ENCODE measurements at regions not wholly inside any gene's neighbourhood (a gene's known extent, or its start where the extent isn't known, plus 50 kb on each side); places are given as distances from the start of the nearest gene placed in this dataset.
"Not testable (repeated sequence)": the region's sequence is repeated elsewhere in the genome, so short reads cannot be mapped to it uniquely, and the experiment has no call there.

DNA sequence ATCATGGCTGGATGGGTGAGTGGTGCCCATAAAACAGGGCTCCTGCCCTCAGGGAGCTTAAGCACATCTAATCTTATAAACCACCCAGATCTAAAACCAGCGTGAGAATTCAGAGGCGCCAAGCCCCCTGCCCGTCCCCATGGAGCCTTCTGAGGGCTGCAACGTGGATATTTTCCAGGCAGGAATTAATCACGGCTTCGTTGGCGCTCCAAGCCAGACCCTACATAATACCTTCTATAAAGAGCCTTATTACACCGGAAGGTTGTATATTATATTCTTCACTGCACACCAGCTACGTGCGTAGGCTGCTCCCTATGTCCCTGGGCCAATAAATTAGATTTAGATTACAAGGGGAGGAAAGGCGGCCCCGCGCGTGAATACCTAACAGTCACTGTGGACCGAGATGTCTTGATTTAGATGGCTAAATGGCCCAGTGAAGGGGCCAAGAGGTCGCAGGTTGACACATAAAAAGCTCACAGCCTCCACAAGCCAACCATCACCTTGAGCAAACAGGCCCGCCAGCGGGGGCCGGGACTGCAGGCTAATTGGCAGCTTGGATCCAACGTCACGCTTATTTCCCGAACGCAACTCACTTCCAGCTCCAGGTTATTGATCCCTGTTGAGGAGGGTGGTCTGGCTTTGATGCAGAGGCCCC is 64.7 kb upstream of the APCDD1L start:
- DNase-seq (ENCODE audit: low read depth, low spot score), result no peak

DNA sequence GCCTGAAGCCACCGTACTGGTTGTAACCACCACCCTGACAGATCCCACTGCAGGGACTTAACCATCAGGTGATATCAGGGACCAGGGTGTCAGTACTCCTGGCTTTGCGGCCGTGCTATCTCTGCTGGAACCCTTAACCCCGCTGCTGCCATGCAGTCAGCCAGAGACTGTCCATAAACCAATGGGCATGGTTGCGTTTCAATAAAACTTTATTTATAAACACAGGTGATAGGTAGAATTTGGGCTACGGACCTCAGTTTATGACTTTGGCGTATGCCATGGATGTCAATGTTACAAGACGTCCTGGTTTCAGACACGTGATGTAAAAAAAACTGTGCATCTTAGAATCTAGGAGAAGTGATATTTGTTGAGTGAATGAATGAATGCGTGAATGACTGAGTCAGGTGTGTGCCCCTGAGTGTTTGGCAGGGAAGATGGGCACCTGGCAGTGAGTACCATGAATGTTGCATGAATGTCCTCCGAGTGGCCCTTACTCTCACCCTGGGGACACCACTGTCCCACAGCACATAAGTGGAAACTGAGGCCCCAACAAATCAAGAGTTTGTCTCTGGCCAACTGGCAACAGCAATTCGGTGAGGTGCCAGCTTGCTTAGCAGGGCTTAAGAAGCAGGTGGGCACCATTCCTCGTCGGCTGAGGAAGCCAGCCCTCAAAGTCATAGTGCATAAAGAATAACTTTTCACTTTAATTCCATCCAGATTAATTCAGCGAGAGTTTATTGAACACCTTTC is 64.0 kb upstream of the APCDD1L start:
- no peak for DNase-seq (ENCODE audit: low read depth, low spot score)

DNA sequence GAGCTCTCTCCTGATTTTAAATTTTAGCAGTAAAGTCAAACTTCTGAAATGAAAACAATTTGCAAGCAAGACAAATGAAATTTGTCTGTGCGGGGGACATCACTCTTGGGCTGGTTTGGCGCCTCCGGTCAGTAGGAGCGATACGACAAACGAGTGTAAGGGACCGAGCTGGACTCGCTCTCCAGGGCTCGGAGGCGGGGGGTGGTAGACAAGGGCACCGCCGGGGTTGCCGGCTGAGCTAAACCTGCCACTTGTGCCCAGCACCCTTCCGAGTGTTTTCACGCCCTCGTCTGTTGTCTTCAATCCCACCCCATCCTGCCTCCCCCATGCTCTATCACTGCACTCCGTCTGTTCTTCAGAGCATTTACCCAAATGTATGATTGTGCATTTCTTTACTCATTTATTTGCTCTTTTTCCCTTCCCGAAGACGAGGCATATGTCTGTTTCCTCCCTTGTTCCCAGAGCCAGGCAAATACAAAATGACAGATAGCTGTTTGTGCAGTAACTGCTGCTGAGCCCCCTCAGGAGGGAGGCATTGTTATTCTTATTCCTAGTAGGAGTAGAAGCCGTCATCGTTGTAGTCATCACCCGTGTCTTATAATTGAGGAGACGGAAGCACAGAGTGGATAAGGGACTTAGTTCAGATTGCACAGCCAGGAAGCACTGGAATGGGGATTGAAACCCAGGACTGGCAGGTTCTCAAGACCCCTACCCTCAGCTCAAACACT is 62.8 kb upstream of the APCDD1L start:
- no peak for DNase-seq (ENCODE audit: low read depth, low spot score)

DNA sequence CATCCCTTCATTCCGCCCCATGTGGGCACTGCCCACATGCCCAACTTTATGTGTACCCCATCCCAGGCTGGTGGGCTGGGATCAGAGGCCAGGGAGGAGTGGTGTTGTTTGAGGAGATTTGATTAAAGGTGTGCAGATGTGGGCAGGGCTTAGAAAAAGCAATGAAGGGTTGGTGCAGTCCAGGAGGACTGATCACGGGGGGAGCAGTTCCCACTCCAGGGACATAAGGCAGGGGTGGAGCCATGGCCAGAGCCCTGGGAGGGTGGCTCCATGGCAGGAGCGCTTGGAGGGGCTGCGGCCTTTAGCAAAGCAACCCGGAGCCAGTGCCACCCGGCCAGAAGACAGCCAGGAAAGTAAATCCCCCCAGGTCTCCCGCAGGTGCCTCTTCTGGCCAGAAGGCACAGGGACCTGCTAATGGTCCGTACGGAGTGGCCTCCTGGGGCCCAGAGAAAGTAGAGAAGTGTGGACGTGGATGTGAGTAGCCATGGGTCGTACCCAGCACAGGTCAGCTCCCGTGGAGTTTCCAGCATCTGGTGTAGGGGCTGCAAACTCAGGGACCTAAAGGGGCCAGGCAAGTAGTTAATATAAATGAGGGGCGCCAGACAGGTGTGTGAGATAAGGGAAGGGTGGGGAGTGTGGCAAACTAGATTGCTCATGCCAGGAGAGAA is 62.1 kb upstream of the APCDD1L start:
- DNase-seq (ENCODE audit: low read depth, low spot score), result no peak

DNA sequence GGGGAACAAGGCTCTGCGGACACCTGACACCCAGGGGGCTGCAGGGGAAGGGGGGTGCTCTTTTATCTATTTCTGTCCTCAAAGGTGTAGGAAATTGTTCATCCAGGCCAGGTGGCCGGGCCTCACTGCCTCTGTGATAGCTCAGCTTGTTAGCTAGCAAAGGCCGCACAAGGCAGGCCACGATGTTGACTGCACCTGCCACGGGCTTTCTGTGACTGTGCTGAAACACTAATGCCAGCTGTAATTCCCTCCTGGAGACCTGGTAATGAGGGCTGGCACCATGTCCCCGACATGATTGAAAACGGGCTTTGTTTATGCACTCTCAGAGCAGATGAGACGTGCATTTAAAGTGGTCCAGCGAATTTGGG is 61.4 kb upstream of the APCDD1L start:
- no peak for DNase-seq (ENCODE audit: low read depth, low spot score)

DNA sequence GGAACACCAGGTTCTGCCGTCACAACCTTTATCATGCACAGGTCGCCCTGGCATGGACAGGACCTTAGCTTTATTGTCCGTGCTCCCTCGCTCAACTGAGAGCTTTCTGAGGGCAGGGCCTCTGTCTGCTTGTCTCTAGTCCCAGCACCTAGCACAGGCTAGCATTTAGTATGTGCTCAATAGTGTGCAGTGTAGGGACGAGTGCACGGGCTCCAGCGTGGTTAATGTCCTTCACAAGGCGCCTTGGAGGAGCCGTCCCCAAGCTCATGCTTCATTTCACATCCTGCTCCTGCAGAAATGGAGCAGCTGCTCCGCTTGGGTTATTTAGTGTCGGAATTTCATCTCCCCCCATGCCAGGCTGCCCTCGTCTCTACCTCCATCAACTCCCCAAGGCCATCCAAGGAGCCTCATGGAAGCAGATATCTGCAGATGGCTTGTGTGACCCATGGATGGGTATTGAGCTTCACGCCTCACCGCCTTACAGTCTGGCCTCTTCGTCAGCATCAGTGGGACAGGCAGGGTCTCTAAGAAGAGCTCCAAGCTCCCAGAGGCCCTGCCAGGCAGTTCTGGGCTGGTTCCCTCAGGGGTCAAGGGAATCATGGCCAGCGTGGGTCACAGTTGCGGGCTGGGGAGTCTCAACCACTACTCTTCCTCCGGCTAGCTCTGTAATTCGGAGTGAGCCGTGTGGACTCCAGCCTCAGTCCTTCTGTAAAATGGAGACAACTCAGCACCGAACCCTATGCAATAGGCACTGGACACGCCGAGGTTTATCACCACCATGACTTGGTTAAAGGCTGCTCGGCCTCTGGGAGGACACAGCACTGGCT is 60.8 kb upstream of the APCDD1L start:
- DNase-seq (ENCODE audit: low read depth, low spot score), result no peak

DNA sequence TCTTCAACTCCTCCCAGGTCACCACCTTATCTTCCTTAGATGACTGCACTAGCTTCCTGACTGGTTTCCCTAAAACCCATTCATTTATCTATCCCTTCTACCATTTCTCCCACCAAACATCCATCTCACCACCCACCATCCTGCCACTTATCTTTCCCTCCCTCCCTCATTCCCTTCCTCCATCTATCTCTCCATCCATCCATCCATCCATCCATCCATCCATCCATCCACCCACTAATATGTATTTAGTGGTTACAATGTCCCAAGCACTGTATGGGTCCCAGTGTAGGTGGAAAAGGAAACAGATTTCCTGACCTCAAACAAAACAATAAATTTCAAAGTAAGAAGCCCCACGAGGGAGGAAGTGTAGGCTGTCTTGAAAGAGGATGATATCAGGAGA is 59.3 kb upstream of the APCDD1L start:
- DNase-seq (ENCODE audit: low read depth, low spot score), result no peak

DNA sequence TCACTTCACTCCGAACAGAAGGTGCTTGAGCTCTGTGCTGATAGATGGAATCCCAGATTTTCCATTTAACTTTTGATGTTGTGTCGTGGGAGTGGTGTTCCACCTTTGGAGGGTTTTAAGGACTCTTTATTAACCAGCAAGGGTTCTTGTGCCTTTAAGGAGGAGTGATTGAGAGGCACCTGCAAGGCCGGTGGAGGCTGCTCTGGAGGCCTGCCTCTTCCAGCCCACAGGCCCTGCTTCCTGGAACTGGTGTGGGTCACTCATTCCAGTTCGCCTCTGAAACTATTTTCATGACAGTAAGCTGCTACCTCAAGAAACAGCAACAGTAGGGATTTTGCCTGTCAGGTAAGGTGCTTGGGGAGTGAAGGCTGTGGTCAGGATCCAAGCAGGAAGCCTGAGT is 58.8 kb upstream of the APCDD1L start:
- no peak for DNase-seq (ENCODE audit: low read depth, low spot score)

DNA sequence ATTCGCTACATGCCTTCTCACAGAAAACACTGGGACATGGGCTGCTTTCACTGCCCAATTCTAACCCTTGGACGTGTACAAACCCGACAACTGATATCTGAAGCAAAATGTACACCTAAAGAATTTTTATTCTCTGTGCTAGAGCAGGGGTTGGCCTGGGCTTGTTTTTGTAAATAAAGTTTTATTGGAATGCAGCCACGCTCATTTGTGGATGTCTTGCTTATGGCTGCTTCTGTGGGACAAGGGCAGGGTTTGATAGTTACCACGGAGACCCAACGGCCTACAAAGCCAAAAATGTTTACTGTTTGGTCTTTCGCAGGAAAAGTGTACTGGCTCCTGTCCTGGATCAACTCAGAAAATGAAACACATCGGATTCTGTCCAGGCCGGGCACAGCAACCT is 58.1 kb upstream of the APCDD1L start:
- DNase-seq (ENCODE audit: low read depth, low spot score), result no peak

DNA sequence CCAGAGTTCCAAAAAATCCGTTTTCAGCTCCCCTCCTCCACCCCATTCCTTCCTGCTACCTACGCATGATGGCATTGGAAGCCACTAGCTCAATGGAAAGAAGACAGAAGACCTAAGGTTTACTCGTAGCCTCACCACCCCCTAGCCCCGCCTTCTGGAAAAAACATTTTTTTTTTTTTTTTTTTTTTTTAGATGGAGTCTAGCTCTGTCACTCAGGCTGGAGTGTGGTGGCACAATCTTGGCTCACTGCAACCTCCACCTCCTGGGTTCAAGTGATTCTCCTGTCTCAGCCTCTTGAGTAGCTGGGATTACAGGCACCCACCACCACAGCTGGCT is 57.2 kb upstream of the APCDD1L start:
- not testable (repeated sequence) for DNase-seq (ENCODE audit: low read depth, low spot score)

DNA sequence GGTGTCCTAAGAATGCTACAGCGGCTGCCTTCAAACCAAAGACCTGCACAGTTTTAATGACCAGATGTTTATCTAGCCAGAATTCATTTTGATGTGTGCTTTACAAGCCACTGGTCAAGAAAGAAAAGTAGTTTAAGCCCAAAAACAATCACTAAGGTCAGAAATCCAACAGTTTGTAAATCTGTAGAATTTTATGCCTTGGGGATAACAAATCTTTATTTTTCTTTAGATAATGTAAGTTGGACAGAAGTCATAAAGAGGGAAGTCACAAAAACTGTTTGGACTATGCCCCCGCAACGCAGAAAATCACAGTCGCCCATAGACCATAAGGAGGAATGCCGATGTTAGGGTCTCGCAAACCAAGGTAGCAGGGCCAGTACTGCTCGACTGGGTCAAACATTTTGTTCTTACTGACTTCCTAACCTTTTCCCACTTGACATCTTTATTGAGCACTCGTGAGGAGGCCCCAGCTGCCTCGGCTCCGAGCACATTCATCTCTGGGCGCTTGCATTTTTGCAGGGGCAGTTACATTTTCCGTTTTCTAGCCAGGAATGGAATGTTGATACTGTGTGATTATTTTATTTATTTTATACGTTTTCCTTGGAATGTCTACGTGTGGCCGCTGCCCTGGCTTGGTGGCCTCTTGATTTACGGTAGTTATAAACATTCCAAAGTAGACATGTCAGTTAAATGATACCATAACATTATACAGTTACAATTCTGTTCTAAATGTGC is 56.7 kb upstream of the APCDD1L start:
- no peak for DNase-seq (ENCODE audit: low read depth, low spot score)

DNA sequence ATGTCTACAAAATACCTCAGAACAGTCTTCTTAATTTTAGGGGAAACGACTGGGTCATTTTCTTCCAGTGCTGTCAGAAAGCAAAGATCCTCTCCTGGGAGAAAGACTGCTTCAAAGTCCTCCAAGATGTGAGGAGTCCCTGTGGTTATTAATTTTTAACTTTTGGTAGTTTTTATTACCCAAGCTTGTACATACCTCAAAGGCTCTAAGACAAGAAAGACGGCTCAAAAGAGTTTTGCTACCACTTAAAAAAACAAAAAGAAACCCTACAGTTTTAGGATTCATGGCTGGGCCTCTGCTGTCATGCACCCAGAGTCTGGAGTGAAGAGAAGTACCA is 56.1 kb upstream of the APCDD1L start:
- DNase-seq (ENCODE audit: low read depth, low spot score), result no peak

DNA sequence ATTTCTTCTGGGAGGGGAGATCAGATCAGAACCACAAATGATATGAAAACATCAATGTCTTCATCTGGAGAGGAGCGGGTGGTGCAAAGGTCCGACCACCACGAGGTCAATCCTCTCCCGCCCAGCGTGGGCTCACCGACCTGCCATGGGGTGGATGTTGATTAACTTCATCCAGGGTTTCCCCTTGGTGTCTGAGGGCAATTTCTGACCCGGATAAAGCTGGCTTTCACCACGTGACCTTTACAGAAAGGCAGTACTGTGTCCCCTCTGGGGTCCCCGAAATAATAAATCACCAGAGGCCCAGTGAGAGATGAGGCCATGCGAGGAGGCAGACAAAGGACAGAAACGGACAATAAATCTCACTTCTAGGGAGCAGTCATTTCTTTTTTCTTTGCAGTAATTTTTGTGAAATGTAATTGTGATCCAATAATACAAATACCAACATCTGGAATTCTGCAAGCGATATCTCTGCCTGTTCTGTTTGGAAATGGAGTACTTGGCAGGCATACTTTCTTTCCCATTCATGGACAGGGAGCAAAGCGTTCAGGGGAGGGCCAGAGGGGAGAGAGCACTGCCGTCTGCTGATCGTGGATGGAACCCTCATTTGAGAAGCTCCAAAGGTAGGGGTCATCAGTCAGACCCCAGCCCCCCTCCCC is 55.1 kb upstream of the APCDD1L start:
- DNase-seq (ENCODE audit: low read depth, low spot score), result no peak

DNA sequence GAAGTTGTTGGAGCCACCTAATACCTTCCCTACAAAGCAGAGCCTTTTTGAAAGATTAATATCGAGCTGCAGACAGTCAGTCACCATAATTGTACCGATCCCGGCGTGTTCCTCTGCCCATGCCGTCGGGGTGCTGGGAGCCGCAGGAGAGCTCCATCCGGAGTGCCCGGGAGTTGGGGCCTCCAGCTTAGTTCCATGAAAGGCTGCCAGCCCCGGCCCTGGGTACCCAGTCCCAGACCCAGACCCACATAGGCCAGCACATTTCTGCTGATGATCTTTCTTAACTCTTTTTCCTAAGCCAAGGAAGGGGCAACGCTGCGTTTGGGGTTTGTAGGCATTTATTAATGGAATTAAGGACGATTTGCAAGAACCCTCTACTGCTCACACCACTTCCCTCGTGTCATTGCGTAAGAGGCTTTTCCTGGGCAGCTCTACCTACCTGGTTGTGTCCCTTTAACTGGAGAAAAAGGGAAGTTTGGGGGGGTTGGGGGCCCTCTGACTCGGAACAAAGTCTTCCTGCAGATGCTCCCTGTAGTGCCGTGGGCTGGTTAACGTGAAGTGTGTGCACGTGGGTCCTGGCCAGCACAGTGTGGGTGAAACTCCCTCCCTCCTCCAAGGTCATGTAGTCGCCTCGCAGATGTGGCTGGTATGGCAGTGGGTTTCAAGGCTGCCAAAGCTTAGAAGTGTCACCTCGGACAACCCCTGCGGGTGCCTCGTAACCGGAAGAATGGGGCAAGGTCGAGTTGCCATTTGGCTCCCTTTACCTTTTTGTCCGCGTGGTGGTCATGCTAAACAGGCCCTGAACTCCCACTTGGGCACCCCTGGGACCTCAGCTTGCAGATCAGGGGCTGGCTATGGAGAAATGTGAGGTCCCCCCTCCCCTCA is 54.3 kb upstream of the APCDD1L start:
- DNase-seq (ENCODE audit: low read depth, low spot score), result no peak

DNA sequence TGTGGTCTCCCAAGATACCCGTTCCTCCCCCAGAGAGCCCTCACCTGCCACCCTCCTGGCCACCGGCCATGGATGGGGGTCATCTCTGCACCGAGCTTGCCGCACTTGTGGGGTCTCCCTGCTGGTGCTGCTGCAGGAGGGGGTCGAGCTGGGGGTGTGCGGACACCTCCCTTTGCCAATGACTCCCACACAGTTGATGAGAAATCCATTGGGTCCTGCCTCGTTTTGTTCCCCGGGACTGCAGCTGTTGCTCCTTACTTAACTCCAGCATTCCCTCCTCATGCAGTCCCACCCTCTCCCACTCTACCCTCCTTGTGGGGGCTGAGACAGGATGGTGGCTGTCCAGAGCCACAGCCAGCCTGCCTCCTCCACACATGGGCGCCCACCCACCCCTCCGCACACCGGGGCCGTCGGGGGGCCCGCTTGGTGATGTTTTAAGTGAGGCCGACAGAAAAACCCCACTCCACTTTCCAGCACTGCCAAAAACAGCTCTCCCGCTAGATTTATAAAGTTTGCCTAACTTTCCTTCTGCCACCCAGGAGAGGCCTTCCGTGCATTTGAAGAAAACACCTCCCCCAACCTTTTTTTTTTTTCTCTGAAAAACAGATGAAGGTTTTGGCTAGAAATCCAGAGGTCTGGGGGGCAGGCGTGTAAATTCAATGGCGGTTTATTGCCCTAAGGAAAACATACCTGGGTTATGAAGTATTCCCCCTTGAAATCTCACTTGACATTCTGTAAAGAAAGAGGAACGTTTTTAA is 53.5 kb upstream of the APCDD1L start:
- DNase-seq (ENCODE audit: low read depth, low spot score), result no peak

DNA sequence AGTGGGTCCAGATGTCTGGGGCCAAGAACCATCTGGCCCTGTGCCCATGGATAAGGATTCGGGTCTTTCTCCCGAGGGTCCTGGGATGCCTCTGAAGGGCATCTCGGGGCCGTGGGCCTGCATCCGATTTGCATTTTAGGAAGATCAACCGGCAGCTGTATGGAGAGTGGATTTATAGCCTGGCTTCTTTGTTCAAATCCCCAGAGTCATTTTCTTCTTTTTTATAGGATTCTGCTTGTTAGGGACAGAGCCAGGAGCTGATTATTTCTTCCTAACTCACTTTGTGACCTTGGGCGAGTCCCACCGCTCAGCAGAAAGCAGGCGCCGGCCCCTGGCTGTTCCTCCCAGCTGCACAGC is 52.9 kb upstream of the APCDD1L start:
- DNase-seq (ENCODE audit: low read depth, low spot score), result no peak

DNA sequence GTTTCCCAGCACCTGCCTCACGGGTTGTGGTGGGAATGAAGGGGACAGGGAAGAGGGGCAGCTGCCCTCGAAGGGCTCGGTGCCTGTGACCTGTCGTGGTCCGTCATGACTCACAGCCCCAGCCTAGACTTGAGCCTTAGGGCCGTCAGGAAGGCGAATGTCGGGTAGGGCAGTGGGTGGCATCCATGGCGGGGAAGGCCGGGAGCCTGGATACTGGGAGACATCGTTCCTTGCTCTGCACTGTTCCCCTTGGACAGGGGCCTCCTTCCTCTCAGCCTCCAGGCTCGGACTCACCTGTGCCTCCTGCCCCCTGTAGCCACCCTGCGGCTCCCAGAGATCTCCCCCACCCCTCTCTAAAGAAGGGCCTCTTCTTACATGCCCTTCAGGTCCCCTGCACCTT is 52.2 kb upstream of the APCDD1L start:
- DNase-seq (ENCODE audit: low read depth, low spot score), result no peak

DNA sequence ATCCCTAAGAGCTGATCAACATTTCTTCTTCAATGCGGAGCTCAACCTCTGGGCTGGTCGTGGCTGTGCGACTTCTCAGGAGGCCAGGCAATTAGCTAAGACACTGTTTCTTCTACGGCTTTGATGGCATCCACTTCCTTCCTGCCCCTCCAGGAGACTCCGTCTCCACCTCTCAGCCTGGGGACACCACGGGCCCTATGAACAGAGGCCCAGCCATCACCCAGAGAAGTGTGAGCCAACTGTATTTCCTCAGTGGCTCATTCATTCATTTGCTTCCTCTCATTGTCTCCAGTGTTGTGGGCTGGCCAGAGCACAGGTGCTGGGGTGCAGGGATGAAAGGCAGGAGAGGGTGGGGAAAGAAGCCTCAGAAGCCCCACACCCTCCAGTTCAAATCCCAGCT is 51.8 kb upstream of the APCDD1L start:
- DNase-seq (ENCODE audit: low read depth, low spot score), result no peak
